SU-DHL-6 (cell line): ENCODE measurements at regions not wholly inside any gene's neighbourhood (a gene's known extent, or its start where the extent isn't known, plus 50 kb on each side); places are given as distances from the start of the nearest gene placed in this dataset.

Experiments used
- H2AFZ ChIP-seq: fragments of 200-600 bp; sonication (generic); 2 replicates; pipeline ENCODE4 v1.6.1; 2014; ENCODE audit warnings: low read depth, mild to moderate bottlenecking, moderate library complexity, mixed read lengths, antibody characterized with exemption, low read length; ENCODE audit not compliant: severe bottlenecking
- H3F3A ChIP-seq: fragments of 200-600 bp; shearing (Covaris generic); 2 replicates; pipeline ENCODE4 v1.6.0; 2016; ENCODE audit warnings: antibody characterized with exemption, mild to moderate bottlenecking; ENCODE audit not compliant: insufficient read depth
- H3K27ac ChIP-seq: fragments of 200-600 bp; sonication (generic); 2 replicates; pipeline ENCODE4 v1.5.1; 2016; ENCODE audit warnings: low read depth, mild to moderate bottlenecking, low read length, moderate library complexity, mixed read lengths
- H3K27me3 ChIP-seq: fragments of 200-600 bp; sonication (generic), shearing (Covaris generic); 2 replicates; pipeline ENCODE4 v1.6.0; 2014; ENCODE audit warnings: mild to moderate bottlenecking, low read length
- H3K36me3 ChIP-seq: fragments of 200-600 bp; sonication (generic); 2 replicates; pipeline ENCODE4 v1.6.1; 2014; ENCODE audit warnings: mild to moderate bottlenecking, low read length, mixed read lengths
- H3K4me2 ChIP-seq: fragments of 300-600, 200-600 bp; shearing (Covaris generic), sonication (generic); 2 replicates; pipeline ENCODE4 v1.6.0; 2014; ENCODE audit warnings: low read length, low read depth, mild to moderate bottlenecking; ENCODE audit not compliant: poor library complexity, severe bottlenecking
- H3K4me3 ChIP-seq: fragments of 200-600 bp; sonication (generic); 2 replicates; pipeline ENCODE4 v1.5.1; 2014; ENCODE audit warnings: antibody characterized with exemption, low read length, mild to moderate bottlenecking, mixed read lengths; ENCODE audit not compliant: insufficient read depth, poor library complexity, severe bottlenecking
- H3K79me2 ChIP-seq: fragments of 200-600 bp; sonication (generic); 2 replicates; pipeline ENCODE4 v1.6.1; 2014; ENCODE audit warnings: mild to moderate bottlenecking, low read length, moderate library complexity; ENCODE audit not compliant: insufficient read depth
- H3K9ac ChIP-seq: fragments of 200-600 bp; sonication (generic); 2 replicates; pipeline ENCODE4 v1.7.0; 2014; ENCODE audit warnings: mild to moderate bottlenecking, low read length
- H3K9me2 ChIP-seq: fragments of 200-600 bp; sonication (generic); replicated peaks from 2 replicates; pipeline ENCODE4 v1.6.1; 2014; ENCODE audit warnings: low read length; ENCODE audit not compliant: insufficient read depth
- H3K9me3 ChIP-seq: fragments of 200-600 bp; sonication (generic); 2 replicates; pipeline ENCODE4 v1.6.1; 2014; ENCODE audit warnings: low read length, mixed read lengths; ENCODE audit not compliant: insufficient read depth
- H4K20me1 ChIP-seq: fragments of 200-600 bp; sonication (generic); 2 replicates; pipeline ENCODE4 v1.6.1; 2014; ENCODE audit warnings: low read depth, mild to moderate bottlenecking, antibody characterized with exemption, low read length, moderate library complexity, mixed read lengths
- CTCF ChIP-seq: fragments of 200-600 bp; sonication (generic); IDR thresholded peaks from one replicate; pipeline ENCODE4 v1.5.1; 2017; ENCODE audit warnings: antibody characterized with exemption, mild to moderate bottlenecking, low read length, moderate library complexity; ENCODE audit not compliant: insufficient read depth, poor library complexity, severe bottlenecking
- EZH2phosphoT487 ChIP-seq: fragments of 200-600 bp; sonication (generic), shearing (Covaris generic); conservative IDR thresholded peaks from 2 replicates; pipeline ENCODE4 v1.6.1; 2018; ENCODE audit warnings: mild to moderate bottlenecking, antibody characterized with exemption, low read length, moderate library complexity, mixed read lengths

DNA sequence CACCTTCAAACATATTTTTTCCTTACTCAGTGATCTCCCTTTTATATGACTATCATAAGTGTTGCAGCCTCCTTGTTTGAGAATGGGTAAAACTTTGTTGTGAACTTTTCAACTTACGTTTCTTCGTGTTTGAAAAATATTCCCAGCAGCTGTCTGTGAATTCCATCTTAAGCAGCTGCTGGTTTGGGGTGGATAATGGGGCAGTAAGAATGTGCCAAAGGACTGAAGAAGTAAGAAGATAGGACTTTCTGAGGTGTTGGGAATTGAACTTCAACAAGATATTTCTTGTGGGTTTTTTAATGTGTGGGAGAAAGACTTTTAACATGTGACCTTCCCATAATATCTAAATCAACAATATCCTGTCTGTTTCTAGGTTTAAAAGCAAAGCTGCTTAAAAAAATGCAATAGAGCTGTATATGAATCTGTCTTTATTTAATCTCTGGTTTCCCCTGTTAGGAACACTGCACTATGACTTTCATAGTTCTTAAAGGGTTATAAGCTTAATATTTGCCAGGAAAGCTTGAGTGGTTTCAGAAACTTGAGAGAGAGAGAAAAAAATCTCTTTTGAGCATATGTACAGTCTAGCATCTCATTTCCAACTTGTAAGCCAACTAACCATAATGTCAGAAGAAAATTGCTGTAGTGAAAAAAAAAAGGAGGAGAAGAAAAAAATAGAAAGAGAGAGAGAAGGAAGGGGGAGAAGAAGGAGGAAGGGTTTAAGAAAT lies 1659.2 kb upstream of the FLRT2 start:
- no peaks in the 10 kb centered on the region for H3K36me3 ChIP-seq
- no peak for TF ChIP-seq EZH2phosphoT487
- TF ChIP-seq CTCF, result no peak
- no peak overlapping the region for H3K27ac ChIP-seq
- no peak overlapping the region for H3K4me2 ChIP-seq
- no peak overlapping the region for H2AFZ ChIP-seq
- no peaks in the 10 kb centered on the region for H3K9me3 ChIP-seq
- H3K79me2 ChIP-seq, result no peaks in the 10 kb centered on the region
- H3K4me3 ChIP-seq, result no peak overlapping the region
- no peaks in the 10 kb centered on the region for H3K9me2 ChIP-seq
- H4K20me1 ChIP-seq, result no peaks in the 10 kb centered on the region
- no peak overlapping the region for H3K9ac ChIP-seq
- no peaks in the 10 kb centered on the region for H3F3A ChIP-seq
- no peaks in the 10 kb centered on the region for H3K27me3 ChIP-seq

DNA sequence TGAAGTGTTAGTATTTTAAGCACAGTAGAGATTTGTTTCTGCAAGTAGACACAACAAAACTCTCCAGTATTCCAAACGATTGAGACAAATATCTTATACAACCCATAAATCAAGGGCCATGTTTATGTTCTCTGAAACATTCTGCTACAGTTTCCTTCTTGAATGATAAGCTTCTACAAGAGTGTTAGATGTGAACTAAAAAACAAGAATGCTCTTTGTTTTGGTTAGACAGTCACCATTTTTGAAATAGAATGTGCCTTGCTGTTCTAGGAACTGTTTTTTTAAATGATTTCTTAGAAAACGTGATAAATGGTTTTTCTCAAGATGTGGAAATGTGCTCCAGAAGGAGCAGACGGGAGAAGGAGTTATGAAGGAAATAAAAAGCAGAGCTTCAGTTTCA lies 1656.3 kb upstream of the FLRT2 start:
- H3F3A ChIP-seq, result no peaks in the 10 kb centered on the region
- H3K79me2 ChIP-seq, result no peaks in the 10 kb centered on the region
- no peaks in the 10 kb centered on the region for H3K27me3 ChIP-seq
- no peaks in the 10 kb centered on the region for H4K20me1 ChIP-seq
- H3K9me2 ChIP-seq, result no peaks in the 10 kb centered on the region
- no peak overlapping the region for H3K27ac ChIP-seq
- H3K9ac ChIP-seq, result no peak overlapping the region
- no peak overlapping the region for H3K4me2 ChIP-seq
- TF ChIP-seq EZH2phosphoT487 (no peak), CTCF (no peak)
- H3K9me3 ChIP-seq, result no peaks in the 10 kb centered on the region
- H3K4me3 ChIP-seq, result no peak overlapping the region
- H2AFZ ChIP-seq, result no peak overlapping the region
- no peaks in the 10 kb centered on the region for H3K36me3 ChIP-seq

- Histone ChIP-seq H3K9me3 (no peaks in the 10 kb centered on the region), H3F3A (no peaks in the 10 kb centered on the region), H3K27ac (no peak overlapping the region), H3K79me2 (no peaks in the 10 kb centered on the region), H3K27me3 (no peaks in the 10 kb centered on the region), H3K4me2 (no peak overlapping the region), H4K20me1 (no peaks in the 10 kb centered on the region), H3K4me3 (no peak overlapping the region), H3K36me3 (no peaks in the 10 kb centered on the region), H2AFZ (no peak overlapping the region), H3K9ac (no peak overlapping the region), H3K9me2 (no peaks in the 10 kb centered on the region)
- TF ChIP-seq CTCF, result no peak
- no peak for TF ChIP-seq EZH2phosphoT487
Observed at GRCh38 chr14:83874662-83875061, 1655.3 kb upstream of the FLRT2 start.
